HCT116 (cell line): ENCODE measurements at regions not wholly inside any gene's neighbourhood (a gene's known extent, or its start where the extent isn't known, plus 50 kb on each side); places are given as distances from the start of the nearest gene placed in this dataset.

ENCODE experiments used
- ATAC-seq: fragments of 200-7000 bp; cut with Tn5 transposase; 2 replicates; pipeline ENCODE4 v1.9.1; 2020; ENCODE audit warnings: mild to moderate bottlenecking, moderate library complexity
- BruUV-seq: library from RNA; stranded (reverse); fragments of 400-500 nt; replicated peaks from 2 replicates; lab custom pipeline; 2021; lab: Mats Ljungman, UMichigan
- CTCF ChIA-PET: fragments of 300-600 bp; sonication (Branson Sonifier 250); formaldehyde crosslinking; loops from one replicate; lab custom pipeline; 2021; ENCODE audit warnings: antibody characterized with exemption; lab: Charles Lee
- POLR2A ChIA-PET: fragments of 300-600, 350-600 bp; sonication (Branson Sonifier 250); formaldehyde crosslinking; loops from one replicate; lab custom pipeline; 2021; ENCODE audit warnings: antibody characterized with exemption; lab: Charles Lee
- RAD21 ChIA-PET, 2 experiments: fragments of 300-600 bp; sonication (Branson Sonifier 250); formaldehyde crosslinking; loops; one replicate each; lab custom pipeline; 2023; ENCODE audit warnings: low total read pairs in 2 of 2; ENCODE audit not compliant: uncharacterized antibody in 2 of 2, unreplicated experiment in 2 of 2, low non-redundant PET in 1 of 2; lab: Charles Lee
- DNase-seq: peaks from one replicate; pipeline ENCODE4 v3.0.0-alpha.2; 2010; ENCODE audit warnings: low read depth, low spot score
- H2AFZ ChIP-seq: fragments of 200-600 bp; shearing (Covaris generic), sonication (generic); 2 replicates; pipeline ENCODE4 v1.6.1; 2017; ENCODE audit warnings: low read depth, mixed run types, mixed read lengths, antibody characterized with exemption, low read length; ENCODE audit not compliant: poor library complexity, severe bottlenecking
- H3K27ac ChIP-seq: 2 replicates; pipeline ENCODE4 v1.5.1; 2012; ENCODE audit warnings: low read depth, low read length
- H3K27me3 ChIP-seq: fragments of 200-600 bp; sonication (generic); 2 replicates; pipeline ENCODE4 v1.6.1; 2016; ENCODE audit warnings: mixed run types, low read length, mixed read lengths; ENCODE audit not compliant: insufficient read depth
- H3K36me3 ChIP-seq, 2 experiments: fragments of 200-500 bp in 1 of 2; fragments of 200-600 bp in 1 of 2; sonication (Bioruptor generic) in 1 of 2; sonication (generic) in 1 of 2; 2 replicates each; pipeline versions ENCODE4 v1.5.1 to v1.6.1; 2014 to 2016; ENCODE audit warnings: low read length in 2 of 2, inconsistent platforms in 1 of 2, mixed read lengths in 1 of 2, mixed run types in 1 of 2; ENCODE audit not compliant: insufficient read depth in 2 of 2, control insufficient read depth in 1 of 2
- H3K4me1 ChIP-seq, 2 experiments: fragments of 200-600 bp in 1 of 2; sonication (generic) in 1 of 2; 2 replicates each; pipeline versions ENCODE4 v1.5.1 to v1.6.1; 2012 to 2017; ENCODE audit warnings: low read length in 2 of 2, inconsistent platforms in 1 of 2, mild to moderate bottlenecking in 1 of 2, mixed read lengths in 1 of 2, mixed run types in 1 of 2, moderate library complexity in 1 of 2; ENCODE audit not compliant: insufficient read depth in 2 of 2, control insufficient read depth in 1 of 2
- H3K4me2 ChIP-seq: fragments of 200-600 bp; sonication (generic); 2 replicates; pipeline ENCODE4 v1.6.1; 2017; ENCODE audit warnings: mixed run types, low read length, mixed read lengths
- H3K4me3 ChIP-seq, 2 experiments: fragments of 200-600 bp in 1 of 2; sonication (generic) in 1 of 2; replicated peaks in 1 of 2; 2 replicates each; pipeline ENCODE4 v1.5.1; 2011 to 2016; ENCODE audit warnings: low read length in 2 of 2, control low read depth in 1 of 2, low read depth in 1 of 2, mild to moderate bottlenecking in 1 of 2, mixed read lengths in 1 of 2, mixed run types in 1 of 2
- H3K79me2 ChIP-seq: fragments of 200-600 bp; sonication (generic); 2 replicates; pipeline ENCODE4 v1.6.1; 2017; ENCODE audit warnings: mild to moderate bottlenecking, mixed run types, low read length, moderate library complexity, mixed read lengths; ENCODE audit not compliant: insufficient read depth
- H3K9ac ChIP-seq: fragments of 200-600 bp; sonication (generic); 2 replicates; pipeline ENCODE4 v1.6.1; 2016; ENCODE audit warnings: low read length, mixed read lengths
- H3K9me2 ChIP-seq: fragments of 200-600 bp; sonication (generic), shearing (Covaris generic); 2 replicates; pipeline ENCODE4 v1.6.1; 2017; ENCODE audit warnings: mixed run types, mild to moderate bottlenecking, moderate library complexity; ENCODE audit not compliant: insufficient read depth
- H3K9me3 ChIP-seq, 2 experiments: fragments of 200-500 bp in 1 of 2; fragments of 200-600 bp in 1 of 2; sonication (Bioruptor generic) in 1 of 2; sonication (generic) in 1 of 2; 2 replicates each; pipeline ENCODE4 v1.6.1; 2014 to 2017; ENCODE audit warnings: low read length in 2 of 2, mixed read lengths in 2 of 2, inconsistent platforms in 1 of 2, low read depth in 1 of 2, mild to moderate bottlenecking in 1 of 2, mixed run types in 1 of 2, moderate library complexity in 1 of 2; ENCODE audit not compliant: control insufficient read depth in 1 of 2, insufficient read depth in 1 of 2
- H4K20me1 ChIP-seq: fragments of 200-600 bp; sonication (generic), shearing (Covaris generic); 2 replicates; pipeline ENCODE4 v1.6.1; 2017; ENCODE audit warnings: mixed run types, mild to moderate bottlenecking, moderate library complexity; ENCODE audit not compliant: insufficient read depth
- ATF3 ChIP-seq: IDR thresholded peaks from 2 replicates; pipeline ENCODE4 v1.6.1; 2012
- CTCF ChIP-seq, 3 experiments: fragments of 200-600 bp in 1 of 3; sonication (generic) in 1 of 3; IDR thresholded peaks in 2 of 3; conservative IDR thresholded peaks in 1 of 3; 2 replicates each; pipeline ENCODE4 v1.5.1; 2012 to 2017; ENCODE audit warnings: low read depth in 2 of 3, low read length in 2 of 3, antibody characterized with exemption in 1 of 3, borderline replicate concordance in 1 of 3, control low read depth in 1 of 3, mild to moderate bottlenecking in 1 of 3, mixed read lengths in 1 of 3, mixed run types in 1 of 3, moderate library complexity in 1 of 3; ENCODE audit not compliant: insufficient read depth in 1 of 3
- EGR1 ChIP-seq: IDR thresholded peaks from 2 replicates; pipeline ENCODE4 v1.6.1; 2012; ENCODE audit warnings: low read depth
- MAX ChIP-seq: IDR thresholded peaks from 2 replicates; pipeline ENCODE4 v1.6.1; 2012
- POLR2A ChIP-seq: IDR thresholded peaks from 2 replicates; pipeline ENCODE4 v1.7.0; 2011; ENCODE audit warnings: borderline replicate concordance; ENCODE audit not compliant: insufficient read depth, insufficient read length; ENCODE audit errors: extremely low read depth
- POLR2AphosphoS5 ChIP-seq: IDR thresholded peaks from 2 replicates; pipeline ENCODE4 v1.6.1; 2011; ENCODE audit warnings: mild to moderate bottlenecking, low read depth, low read length, moderate library complexity
- SIN3A ChIP-seq: IDR thresholded peaks from 2 replicates; pipeline ENCODE4 v1.6.1; 2012; ENCODE audit warnings: low read depth
- TCF7L2 ChIP-seq: IDR thresholded peaks from 2 replicates; pipeline ENCODE4 v1.7.0; 2011; ENCODE audit warnings: borderline replicate concordance, inconsistent platforms; ENCODE audit not compliant: insufficient read depth, insufficient read length; ENCODE audit errors: extremely low read depth
- ZNF274 ChIP-seq: fragments of 200-500 bp; sonication (Bioruptor generic); IDR thresholded peaks from 2 replicates; pipeline ENCODE4 v1.6.1; 2014; ENCODE audit warnings: mild to moderate bottlenecking, low read depth, low read length, inconsistent platforms
- intact Hi-C: fragments of 100-400 bp; cut with micrococcal nuclease; formaldehyde crosslinking; loops from 2 replicates; pipeline ENCODE4 v1.10.0; 2022

GRCh38 chr4:59455751-59456150 lies 1744.4 kb upstream of the ADGRL3 start:
- intact Hi-C loops: no loop called here
- Histone ChIP-seq H3K4me1 (no peaks in the 10 kb centered on the region), H4K20me1 (no peaks in the 10 kb centered on the region), H3K4me2 (no peak overlapping the region), H3K27ac (no peak overlapping the region), H3K9me3 (peaks cover 0 to 10% of the 10 kb centered on the region in 2 experiments; a peak in 2 of 4 replicates), H3K4me3 (no peak overlapping the region), H2AFZ (no peak overlapping the region), H3K9ac (no peak overlapping the region), H3K36me3 (no peaks in the 10 kb centered on the region), H3K27me3 (no peaks in the 10 kb centered on the region), H3K9me2 (no peaks in the 10 kb centered on the region), H3K79me2 (no peaks in the 10 kb centered on the region)
- ChIA-PET POLR2A (no interaction called here), RAD21 (no interaction called here), CTCF (no interaction called here)
- ATAC-seq (no peak), DNase-seq (no peak)
- BruUV-seq: no TSS peak
- TF ChIP-seq POLR2A: no peak

GRCh38 chr4:59457576-59457975 lies 1742.5 kb upstream of the ADGRL3 start:
- Histone ChIP-seq H3K4me1 (no peaks in the 10 kb centered on the region), H2AFZ (no peak overlapping the region), H4K20me1 (no peaks in the 10 kb centered on the region), H3K27me3 (no peaks in the 10 kb centered on the region), H3K9ac (no peak overlapping the region), H3K27ac (no peak overlapping the region), H3K9me3 (peaks cover under 1 to 10% of the 10 kb centered on the region in 2 experiments; a peak in 2 of 4 replicates), H3K79me2 (no peaks in the 10 kb centered on the region), H3K9me2 (no peaks in the 10 kb centered on the region), H3K4me2 (no peak overlapping the region), H3K36me3 (no peaks in the 10 kb centered on the region), H3K4me3 (no peak overlapping the region)
- ATAC-seq (no peak), DNase-seq (no peak)
- intact Hi-C loops: no loop called here
- POLR2A ChIA-PET: no interaction called here
- BruUV-seq: no TSS peak
- RAD21 ChIA-PET: no interaction called here
- CTCF ChIA-PET: no interaction called here
- TF ChIP-seq SIN3A (no peak), EGR1 (no peak)

- Histone ChIP-seq H3K4me1 (no peaks in the 10 kb centered on the region), H3K9me3 (peaks cover 10 to 17% of the 10 kb centered on the region in 2 experiments; a peak in 2 of 4 replicates), H3K9me2 (no peaks in the 10 kb centered on the region), H3K36me3 (no peaks in the 10 kb centered on the region), H2AFZ (no peak overlapping the region), H3K4me2 (no peak overlapping the region), H4K20me1 (no peaks in the 10 kb centered on the region), H3K79me2 (no peaks in the 10 kb centered on the region), H3K27me3 (no peaks in the 10 kb centered on the region), H3K4me3 (no peak overlapping the region), H3K27ac (no peak overlapping the region), H3K9ac (no peak overlapping the region)
- ChIA-PET RAD21 (no interaction called here), POLR2A (no interaction called here), CTCF (no interaction called here)
- intact Hi-C loops: no loop called here
- ATAC-seq: no peak
- no TSS peak for BruUV-seq
- no peak for DNase-seq
- TF ChIP-seq ATF3: no peak
- no peak for TF ChIP-seq ZNF274
- TF ChIP-seq MAX: no peak
- TF ChIP-seq TCF7L2: no peak
- no peak for TF ChIP-seq POLR2AphosphoS5
- no peak for TF ChIP-seq CTCF (IDR thresholded peaks at IDR 0.05 in 2 of 3, conservative IDR thresholded peaks at IDR 0.05 in 1 of 3; ENCODE audit: borderline replicate concordance in 1 of 3, insufficient read depth in 1 of 3, low read depth in 2 of 3, low read length in 2 of 3)
These were observed 1715.2 kb upstream of the ADGRL3 start for GRCh38 chr4:59484944-59485343.
